SK-N-MC (cell line): ENCODE measurements at regions not wholly inside any gene's neighbourhood (a gene's known extent, or its start where the extent isn't known, plus 50 kb on each side); places are given as distances from the start of the nearest gene placed in this dataset.

Experiments
- EZH2 ChIP-seq: fragments of 200-600 bp; sonication (generic); IDR thresholded peaks from one replicate; pipeline ENCODE4 v1.6.1; 2017; ENCODE audit warnings: antibody characterized with exemption
- POLR2AphosphoS5 ChIP-seq: IDR thresholded peaks from 2 replicates; pipeline ENCODE4 v1.6.1; 2012; ENCODE audit warnings: mild to moderate bottlenecking, low read depth, low read length, borderline replicate concordance

DNA sequence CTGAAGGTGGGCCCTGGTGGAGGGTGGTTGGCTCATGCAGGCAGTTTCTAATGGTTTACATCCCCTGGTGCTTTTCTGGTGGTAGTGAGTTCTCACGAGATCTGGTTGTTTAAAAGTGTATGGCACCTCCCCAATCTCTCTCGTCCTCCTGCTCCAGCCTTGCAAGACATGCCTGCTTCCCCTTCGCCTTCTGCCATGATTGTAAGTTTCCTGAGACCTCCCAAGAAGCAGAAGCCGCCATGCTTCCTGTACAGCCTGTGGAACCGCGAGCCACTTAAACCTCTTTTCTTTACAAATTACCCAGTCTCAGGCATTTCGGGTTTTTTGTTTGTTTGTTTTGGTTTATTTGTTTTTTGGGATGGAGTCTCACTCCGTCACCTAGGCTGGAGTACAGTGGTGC lies 173.2 kb downstream of the MN1 start:
- TF ChIP-seq POLR2AphosphoS5 (no peak), EZH2 (no peak)
